ENCODE measurements at regions not wholly inside any gene's neighbourhood (a gene's known extent, or its start where the extent isn't known, plus 50 kb on each side); places are given as distances from the start of the nearest gene placed in this dataset.

DNA sequence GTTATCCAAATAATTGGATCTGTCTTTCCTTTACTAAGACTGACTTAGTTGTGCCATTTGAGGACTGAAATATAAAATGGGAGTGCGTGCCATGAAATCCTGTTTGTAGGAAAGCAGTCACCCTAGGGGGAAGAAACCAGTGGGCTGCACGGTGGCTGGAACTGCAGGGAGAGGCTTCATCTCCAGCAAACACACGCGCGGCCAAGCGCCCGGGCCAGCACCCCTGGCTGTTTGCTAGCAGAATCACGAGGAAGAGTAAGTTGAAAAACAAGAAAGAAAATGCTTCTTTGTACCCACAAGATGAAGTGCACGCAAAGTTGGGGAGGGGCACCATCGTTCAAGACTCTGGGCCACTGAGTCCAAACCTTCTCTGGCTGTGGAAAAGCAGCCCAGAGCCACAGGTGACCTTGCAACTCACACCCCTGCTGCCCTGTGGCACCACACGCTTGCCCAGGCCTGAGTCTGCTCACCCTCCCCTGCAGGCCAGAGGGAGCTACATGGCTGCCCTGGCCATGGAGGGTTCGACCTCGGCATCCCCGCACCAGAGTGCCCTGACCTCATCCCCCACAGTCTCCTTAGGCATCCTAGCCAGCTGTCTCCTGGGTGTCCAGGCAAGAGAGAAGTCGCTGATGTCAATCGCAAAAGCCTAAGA, 55.2 kb downstream of the IRX2 start:
- no peak for DNase-seq

DNA sequence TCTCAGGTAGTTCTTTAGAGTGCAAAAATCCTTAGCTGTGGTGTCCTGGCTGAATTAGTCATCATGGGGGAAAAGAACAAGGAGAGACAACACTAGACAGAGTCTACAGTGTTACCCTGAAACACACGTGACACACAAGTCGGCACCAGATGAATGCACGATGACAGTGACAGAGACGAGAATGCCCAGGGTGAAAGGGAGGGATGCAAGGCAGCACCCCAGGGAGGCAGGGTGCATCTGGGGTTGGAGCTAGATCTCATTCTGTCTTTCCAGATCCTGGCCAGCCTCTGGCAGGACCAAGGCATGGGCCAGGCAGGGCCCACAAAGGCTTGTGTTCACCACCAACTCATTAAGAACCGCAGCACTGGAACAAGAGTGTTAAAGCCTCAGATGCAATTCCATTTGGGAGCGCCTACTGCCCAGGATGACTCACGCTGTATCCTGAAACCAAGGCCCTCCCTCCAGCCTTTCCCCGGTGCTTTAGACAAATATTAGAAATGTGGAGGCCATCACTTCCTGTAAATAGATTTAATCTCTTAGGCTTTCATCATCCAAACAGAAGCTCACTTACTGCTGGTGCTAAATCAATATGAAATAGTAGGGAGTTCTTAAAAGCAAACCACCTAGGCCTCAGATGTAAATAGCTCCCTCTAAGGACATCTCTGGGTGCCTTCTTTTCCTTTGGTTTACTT, 56.1 kb downstream of the IRX2 start:
- no peak for DNase-seq

DNA sequence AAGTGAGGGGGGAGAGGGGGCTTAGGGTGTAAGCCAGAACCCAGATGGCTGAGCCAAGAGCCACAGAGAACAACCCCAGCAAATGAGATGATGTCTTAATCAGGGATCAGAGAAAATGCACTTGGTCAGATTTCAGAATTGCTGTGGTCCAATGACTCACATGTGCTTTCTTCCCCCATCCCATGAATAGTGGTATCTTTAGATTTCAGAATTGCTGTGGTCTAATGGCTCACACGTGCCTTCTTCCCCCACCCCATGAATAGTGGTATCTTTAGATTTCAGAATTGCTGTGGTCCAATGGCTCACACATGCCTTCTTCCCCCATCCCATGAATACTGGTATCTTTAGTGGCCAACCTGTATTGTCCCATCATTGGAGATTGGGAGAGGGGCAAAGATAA, 59.9 kb downstream of the IRX2 start:
- DNase-seq, result no peak

DNA sequence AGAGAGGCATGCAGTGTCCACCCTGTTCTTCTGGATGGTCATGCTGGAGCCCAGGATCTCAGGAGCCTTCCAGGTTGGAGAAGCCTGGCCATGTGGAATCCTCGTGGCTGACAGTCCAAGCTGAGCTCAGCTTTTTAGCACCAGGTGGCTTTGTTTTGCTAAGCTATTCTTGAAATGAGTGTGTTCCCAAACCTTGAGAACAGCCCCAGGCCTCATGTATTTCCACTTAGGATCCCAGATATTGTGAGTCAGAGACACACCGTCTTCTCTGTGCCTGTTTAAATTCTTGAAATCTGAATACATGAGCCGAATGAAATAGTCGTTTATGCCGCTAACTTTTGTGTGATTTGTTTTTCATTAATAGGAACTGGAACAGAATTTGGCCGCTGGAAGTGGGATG, 61.2 kb downstream of the IRX2 start:
- DNase-seq, result no peak

DNA sequence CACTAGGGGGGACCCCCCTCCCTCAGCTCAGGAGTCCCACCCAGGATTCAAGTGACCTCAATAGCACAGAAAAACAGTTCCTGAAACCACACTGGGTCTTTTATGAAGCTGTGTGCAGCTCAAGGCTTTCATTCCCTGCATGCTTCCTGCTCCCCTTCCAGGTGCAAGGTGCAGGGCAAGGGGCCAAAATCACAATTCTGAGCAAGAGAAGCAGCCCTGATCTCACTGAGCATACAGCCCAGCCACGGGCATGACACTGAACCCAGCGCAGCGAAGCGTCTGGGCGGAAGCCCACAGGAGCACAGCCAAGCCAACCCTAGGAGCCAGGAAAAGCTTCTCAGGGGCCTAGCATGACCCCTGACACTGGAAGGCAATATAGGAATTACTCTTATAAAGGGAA, 62.9 kb downstream of the IRX2 start:
- DNase-seq, result no peak

DNA sequence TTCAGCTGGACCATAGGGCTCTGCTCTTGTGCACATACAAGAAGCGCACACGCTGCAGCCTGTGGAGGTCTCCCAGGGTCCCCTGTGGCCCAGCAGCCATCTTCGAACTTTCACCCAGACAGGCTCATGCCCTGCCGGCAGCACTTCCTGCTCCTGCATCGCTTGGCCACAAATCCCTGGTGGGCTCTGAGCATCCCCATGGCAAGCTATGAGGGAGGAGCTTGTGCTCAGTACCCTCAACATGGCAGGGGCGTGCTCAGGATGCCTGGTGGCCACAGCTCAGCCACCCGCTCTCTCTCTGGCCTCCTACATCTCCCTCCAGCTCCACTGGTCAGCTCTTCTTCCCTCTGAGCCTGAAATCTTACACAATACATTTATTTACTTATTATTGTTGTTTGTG, 63.7 kb downstream of the IRX2 start:
- no peak for DNase-seq

DNA sequence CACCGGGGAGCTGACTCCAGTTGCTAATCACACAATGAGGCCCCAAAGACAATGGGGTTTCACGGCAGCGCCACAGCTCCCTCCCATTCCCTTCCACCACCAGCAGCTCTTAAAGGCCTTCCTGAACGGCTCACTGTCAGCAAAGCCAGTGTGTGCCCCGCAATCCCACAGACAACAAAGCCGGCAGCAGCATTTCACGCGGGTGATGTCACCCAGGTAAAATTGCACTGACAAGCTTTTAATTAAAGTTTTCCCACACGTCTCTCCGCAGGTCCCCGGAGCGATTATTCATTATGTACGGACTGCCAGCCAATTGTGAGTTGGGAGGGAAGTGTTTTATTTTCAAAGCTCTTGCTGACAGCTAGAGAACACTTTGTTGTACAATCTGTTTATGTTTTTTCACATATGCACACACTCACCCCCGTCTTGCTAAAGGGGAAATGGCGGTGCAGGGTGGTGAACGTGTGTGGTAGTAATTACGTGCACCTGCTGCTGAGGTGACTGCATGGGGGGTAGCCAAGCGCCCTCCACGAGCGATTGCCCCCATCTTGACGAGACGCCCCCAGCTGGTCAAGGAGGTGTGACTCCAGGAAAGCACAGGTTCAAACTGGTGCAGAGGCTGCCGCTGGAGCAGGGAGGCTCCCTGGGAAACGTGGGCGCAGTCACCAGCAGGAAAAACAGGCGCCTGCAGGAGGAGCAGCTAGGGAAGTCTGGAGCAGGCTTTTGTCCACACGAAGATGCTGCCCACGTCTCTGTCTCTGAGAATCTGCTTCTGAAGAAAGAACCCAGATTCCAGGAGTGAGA, 65.0 kb downstream of the IRX2 start:
- DNase-seq, result no peak

DNA sequence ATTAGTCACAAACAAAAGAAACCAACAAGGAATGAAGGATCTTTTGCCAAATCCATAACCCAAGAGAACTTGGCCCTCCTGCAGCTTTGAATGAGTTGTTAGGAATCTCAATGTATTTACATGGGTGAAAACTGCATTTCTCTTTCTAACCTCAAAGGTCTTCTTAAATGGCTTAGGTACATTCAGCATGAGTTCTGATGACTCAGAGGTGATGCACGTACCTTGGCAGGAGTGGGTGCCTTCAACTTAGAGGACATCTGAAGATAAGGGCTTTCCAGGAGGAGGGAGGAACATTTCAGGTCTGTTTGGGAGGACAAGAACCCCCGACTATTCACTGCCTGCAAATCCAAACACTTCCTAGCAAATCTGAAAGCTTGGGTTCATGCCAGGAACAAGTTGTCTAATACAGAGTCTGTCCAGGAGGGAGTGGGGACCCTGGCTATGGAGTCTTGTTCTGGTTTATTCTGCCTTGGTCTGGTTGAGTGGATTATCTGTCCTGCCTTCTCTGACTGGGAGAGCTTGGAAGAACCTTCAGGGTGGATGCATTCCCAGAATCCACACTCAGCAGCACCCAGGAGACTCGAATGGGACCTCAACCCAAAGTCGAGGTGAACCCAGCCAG, 65.7 kb downstream of the IRX2 start:
- DNase-seq, result no peak

DNA sequence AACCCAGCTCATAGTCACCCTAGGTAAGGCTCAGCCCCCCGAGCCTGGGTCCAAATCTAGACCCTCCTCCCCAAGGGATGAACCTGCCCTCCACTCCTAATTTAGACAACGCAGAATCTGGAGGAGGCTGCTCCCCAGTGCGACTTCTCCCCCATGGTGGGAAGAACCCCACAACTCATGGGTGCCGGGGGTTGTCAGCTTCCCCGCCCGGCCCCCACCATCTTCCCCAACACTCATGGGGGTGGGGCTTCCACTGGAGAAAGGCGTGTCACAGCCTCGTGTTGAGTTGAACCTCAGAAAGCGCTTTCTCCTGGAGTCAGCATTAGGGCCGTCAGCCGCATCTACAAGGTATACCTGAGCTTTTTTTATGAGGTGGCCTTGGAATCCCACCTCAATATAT, 66.9 kb downstream of the IRX2 start:
- DNase-seq, result no peak

DNA sequence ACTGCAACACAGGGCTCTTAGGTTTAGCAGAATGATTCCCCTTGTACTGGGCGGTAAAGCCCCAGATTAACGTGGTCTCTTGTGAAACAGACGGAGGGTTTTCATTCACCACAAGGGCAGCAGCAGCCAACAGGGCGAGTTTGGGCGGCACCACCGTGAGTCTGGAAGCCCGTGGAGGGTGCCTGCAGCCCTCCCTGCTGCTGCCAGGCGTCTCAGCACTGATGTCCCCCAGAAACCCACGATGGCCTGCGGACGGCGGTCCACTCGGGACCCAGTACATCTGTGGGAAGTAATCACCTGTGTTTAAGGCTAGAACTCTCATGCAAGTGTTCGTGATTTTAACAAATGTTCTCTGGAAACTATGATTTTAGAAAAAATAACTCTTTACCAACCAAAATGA, 67.8 kb downstream of the IRX2 start:
- no peak for DNase-seq

DNA sequence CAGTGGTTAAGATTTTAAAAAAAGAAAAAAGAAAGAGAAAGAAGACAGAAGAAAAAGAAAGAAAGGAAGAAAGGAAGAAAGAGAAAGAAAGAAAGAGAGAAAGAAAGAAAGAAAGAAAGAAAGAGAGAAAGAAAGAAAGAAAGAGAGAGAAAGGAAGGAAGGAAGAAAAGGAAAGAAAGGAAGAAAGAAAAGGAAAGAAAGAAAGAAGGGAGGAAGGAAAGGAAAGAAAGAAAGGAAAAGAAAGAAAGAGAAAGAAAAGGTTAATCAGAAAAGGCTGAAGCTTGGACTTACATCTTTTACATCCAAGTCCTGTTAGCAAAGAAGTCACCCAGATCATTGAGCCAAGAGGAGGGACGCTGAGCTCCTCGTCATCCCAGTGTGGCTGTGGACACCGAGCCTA, 70.0 kb downstream of the IRX2 start:
- DNase-seq, result no peak

DNA sequence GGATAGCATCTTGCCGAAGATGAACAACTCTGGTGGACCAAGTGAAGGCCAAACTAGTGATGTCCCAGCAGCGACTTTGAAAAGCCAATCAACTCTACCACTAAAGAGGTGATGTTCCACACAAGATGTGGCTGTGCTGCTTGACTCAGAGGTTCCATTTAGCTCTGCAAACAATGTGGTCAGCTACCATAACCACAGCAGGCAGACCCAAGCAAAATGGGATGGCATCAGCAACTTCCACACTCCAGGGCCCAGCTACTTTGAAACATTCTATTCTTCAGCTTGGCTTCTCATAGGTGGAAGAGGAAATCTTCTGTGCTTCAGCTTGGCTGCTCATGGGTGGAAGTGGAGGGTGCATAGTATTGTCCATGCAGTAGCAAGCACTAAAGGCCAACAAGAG, 70.5 kb downstream of the IRX2 start:
- DNase-seq, result no peak

DNA sequence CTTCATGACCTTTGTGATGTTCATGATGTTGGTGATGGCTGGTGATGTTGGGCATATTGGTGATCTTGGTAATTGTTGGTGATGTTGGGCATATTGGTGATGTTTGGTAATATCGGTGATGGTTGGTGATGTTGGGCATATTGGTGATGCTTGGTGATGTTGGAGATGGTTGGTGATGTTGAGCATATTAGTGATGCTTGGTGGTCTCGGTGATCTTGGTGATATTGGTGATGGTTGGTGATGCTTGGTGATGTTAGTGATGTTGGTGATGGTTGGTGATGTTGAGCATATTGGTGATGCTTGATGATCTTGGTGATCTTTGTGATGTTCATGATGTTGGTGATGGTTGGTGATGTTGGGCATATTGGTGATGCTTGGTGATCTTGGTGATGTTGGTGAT, 73.8 kb downstream of the IRX2 start:
- no peak for DNase-seq

DNA sequence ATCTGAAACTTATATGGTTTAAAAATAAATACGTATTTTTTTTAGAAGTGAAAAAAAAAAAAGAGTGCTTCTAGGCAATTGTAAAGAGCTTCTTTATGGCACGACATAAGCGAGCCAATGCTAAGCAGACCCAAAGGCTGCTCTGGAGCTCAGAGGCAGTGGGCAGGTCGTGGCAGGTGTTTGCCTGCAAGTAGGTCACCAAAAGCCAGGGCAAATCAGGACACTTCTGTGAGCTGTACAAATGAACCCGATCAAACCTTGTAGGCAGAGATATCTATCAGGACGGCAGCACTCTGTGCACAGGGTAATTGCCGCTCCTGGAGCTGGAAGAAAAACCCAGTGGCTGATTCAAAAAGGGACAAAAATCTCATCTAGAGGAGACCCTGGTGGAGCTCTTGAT, 75.9 kb downstream of the IRX2 start:
- no peak for DNase-seq

DNA sequence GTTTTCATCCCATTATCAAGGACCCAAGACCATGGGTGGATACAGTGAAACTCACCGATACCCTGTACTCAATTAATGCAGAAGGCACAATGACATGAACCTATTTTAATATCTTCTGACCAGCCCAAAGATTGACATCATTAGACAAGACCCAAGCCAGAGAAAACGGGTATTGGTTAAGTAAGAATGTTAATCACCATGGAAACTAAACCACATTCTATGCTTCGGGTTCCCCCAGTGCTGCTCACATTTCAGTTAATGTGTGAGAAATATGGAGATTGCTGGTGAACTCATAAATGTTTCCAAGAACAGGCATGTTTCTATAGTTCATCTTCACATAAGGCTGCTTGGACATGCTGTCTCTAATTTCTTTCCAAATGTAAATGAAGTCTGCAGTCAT, 77.0 kb downstream of the IRX2 start:
- no peak for DNase-seq

DNA sequence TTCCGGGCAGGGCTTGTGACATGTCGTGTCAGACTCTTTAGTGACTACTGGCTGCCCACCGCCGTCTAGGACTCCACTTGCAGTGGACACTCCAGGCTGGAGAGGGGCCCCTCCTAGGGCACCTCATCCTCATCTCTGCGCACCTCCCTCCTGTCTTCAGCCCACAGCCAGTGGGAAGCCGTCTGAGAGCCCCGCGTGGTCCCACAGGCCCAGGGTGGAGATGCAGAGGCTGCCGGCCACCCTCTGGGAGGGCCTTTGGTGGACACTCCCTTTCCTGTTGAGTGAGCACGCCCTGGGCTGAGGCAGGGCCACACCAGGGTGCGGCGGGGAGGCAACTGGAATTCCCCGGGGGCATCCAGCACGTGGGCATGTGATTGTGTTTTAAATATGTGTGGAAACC, 80.5 kb downstream of the IRX2 start:
- no peak for DNase-seq

DNA sequence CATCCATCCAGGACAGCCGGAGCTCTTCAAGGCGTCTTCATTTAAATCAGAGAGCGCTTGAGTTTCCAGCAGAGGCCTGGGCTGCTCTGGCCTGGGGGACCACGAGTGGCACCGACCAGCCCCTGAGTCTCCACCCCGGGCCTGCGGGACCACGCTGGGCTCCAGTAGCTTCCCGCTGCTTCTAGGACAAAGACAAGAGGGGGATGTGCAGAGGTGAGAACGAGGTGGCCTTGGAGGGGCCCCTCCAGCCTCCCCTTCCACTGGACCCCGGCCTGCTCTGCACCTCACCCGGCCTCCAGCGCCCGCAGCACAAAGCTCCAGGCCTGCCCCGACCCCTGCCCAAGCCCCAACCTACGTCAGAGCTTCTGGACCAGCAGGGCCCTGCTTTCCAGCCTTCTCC, 81.6 kb downstream of the IRX2 start:
- DNase-seq, result no peak

DNA sequence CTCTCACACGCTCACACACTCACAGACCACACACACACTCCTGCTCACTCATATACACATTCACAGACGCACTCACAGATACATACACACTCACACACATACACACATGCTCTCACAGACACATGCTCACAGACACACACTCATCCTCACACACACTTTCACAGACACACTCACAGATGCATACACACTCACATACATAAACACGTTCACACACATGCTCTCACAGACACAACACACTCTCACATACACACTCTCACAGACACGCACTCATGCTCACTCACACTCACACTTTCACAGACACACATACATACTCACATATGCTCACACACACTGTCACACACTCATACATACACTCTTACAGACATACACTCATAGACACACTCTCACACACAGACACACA, 82.2 kb downstream of the IRX2 start:
- no peak for DNase-seq

DNA sequence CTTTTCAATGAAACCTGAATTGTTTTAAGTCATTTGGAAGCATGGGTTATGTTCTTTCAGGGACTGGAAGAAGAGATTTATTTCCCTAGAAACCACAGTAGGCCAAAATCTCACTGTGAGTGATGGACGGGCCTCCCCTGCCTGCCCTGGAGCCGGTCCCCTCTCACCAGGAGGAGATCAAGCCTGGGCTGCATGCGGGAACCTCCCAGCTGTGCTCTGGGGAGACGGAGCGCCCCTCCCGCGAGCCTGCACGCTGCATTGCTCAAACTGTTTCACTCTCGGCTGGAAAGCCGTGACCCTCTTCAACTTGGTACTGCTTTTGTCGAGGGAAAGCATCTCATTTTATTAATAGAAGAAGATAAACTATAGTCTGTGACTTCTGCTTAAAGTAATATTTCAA, 85.4 kb downstream of the IRX2 start:
- DNase-seq, result no peak

DNA sequence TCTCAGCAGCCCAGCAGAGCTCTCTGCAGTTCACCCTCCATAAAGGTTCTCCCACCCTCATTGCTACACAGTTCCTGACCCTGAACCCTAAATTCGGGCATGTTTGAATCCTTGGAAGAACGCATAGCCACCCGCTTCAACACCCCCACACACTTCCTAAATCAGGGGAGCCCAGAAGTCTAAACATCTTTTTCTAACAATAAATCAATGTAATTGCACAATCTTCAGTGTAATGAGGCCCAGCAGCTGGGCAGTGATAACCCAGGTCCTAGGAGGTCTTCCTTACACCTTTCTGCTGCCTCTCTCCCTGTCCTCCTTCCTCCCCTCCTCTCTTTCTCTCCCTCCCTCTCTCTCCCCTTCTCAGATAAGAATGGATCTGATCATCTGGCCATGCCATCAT, 88.0 kb downstream of the IRX2 start:
- DNase-seq, result no peak

DNA sequence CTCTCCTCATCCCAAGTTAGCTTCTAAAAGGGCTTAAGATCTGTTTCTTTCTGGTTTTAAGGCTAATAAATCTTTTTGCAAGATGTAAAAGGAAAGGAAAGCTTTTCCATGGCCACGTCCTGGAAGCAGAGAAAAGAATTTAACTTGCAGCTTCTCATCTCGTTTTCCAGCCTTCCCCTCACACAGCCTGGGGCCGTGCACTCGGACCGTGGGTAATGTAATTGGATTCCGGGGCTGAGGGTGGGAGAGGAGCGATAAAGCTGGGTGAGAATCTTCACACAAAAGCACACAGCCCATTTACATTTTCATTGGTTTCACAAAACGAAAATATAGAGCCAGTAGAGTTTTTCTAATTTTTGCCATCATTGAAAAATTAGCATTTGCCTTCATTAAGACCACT, 91.2 kb downstream of the IRX2 start:
- no peak for DNase-seq

DNA sequence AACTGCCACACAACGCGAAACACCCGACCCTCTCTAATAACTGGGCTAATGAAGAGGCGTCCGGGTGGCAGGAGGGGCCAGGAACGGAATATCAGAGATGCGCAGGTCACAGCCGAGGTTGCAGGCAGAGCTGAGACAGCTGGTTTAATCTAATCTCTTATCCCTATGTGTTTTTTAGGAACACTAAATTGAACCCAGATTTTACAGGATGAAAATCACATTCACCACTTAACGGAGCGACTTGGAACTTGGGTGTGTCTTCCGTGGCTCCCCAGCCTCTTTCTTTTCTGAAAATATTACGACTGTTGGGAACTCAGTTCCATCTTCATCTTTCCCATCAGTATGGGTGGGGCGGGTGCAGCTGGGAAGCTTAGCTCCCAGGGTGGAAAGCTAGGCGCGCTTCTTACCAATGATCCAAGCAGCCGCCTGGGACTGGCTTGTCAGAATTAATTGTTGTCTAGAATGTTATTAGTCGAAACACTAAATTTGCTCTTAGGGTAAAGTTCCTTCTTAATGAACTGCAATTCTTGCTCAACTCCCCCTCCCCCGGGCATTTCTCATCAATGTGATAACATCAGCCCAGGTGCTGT, 92.5 kb downstream of the IRX2 start:
- DNase-seq, result no peak

DNA sequence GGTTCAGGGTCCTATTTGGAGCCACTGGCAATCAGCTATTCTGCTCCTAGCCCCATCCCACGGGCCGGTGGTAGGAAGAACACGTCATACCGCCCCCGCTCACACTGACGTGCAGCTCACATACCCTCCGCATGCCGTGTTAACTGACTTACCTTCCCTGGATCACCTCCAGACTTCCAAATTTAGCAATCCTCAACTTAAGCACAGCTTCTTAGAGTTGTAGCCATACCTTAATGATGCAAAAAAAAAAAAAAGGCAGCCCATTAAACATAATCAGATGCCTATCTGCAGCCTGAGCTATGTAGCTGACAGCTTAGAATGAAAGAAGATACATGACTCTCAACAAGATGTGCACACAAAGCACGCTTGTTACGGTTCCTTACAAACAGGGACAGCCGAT, 93.0 kb downstream of the IRX2 start:
- no peak for DNase-seq
